Activated CD4-positive, alpha-beta T cell treated with anti-CD3 and anti-CD28 coated beads, Interleukin-2, Interleukin-6, amounts not matched to agents 100 ng/mL and 50 ng/mL, durations not matched to agents 16 hours and 8 hours (primary cell): ENCODE measurements at regions not wholly inside any gene's neighbourhood (a gene's known extent, or its start where the extent isn't known, plus 50 kb on each side); places are given as distances from the start of the nearest gene placed in this dataset.

ENCODE experiments used
- DNase-seq: peaks from one replicate; pipeline ENCODE4 v3.0.0-alpha.2; 2020

DNA sequence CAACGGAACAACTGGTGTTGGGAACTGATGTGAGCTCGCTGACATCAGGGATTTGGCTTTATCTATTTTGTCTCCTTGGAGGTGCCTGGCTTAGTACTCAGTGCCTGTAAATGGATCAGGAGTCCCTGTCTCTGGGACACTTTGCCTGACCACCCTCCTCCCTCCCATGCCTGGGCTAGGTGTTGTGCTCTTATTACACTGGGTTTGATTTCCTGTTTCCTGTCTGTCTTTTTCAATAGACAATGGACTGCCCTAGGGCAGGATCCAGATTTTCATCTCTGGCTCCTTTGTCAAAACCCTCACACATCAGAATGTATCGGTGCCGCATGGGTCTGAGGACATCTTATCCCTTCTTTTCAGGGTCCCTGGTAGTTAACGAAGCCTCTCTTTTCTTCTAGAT, 223.6 kb upstream of the ASIC2 start:
- no peak for DNase-seq

DNA sequence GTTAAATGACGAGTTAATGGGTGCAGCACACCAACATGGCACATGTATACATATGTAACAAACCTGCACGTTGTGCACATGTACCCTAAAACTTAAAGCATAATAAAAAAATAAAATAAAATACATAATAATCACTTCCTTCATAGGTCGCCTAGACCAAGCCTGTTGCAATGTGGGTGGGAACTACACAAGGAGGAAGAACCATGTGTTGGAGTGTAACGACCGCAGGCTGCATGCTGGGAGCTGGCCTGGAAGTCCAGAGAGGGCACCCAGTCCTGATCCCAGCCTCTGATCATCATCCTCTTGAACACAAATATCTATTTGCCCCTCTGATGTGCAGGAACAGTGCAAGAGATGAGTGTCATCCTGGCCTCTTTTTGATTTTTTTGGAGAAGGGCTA, 224.7 kb upstream of the ASIC2 start:
- DNase-seq: no peak

DNA sequence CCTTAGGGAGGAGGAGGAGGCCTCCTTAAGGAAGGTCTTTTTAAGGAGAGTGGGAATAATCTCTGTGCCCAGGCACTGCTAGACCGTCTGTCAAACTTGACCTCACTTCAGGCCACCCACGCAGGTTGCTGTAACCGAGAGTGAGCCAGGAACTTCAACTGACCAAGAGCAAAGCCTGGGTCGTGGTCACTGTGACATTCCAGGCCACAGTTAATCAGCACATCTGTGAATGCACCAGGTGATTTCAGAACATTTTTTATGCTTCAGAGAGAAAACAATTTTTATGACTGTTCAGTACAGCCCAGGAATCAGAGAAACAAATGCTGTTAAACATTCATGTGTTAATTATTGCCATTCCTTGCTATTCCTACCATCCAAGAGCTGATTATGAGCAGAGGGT, 226.6 kb upstream of the ASIC2 start:
- no peak for DNase-seq

DNA sequence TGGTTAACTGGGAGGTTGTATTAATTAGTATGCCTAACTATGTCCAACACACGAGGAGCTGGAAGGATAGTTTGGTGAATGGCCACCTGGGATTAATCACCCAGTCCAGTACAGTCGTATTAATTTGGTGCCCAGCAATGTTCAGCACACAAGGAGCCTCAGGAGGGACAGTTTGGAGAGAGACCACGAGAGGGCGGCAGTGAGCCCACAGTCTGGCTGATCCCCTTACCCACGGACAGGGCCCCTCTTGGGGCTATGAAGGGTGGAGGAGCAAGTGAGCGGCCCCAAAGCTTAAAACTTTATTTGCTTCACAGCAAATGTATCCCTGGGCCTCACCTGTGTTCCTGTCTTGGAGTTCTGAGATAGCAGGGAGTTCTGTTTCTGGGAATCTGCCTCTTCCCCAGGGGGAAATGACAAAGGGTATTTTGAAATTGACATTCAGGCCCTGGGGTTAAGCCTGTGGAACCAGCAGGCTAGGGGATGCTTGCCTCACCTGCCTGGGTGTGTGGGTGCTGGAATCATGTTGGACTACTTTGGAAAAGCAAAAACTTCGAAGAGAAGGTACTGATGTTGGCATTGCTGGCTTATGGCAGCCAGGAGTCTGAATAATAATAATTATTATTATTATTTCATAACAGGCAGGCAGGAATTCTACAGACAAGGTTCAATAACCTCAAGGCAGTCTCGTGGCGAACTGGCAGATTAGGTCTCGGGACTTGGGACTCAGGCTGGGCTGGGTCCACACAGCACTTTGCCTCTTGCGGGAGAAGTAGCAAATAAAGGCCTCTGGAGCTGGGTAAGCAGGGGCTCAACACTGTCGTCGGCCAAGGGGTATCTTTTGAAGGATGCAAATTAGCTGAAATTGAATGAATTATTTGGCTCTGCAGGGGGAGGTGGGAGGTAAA, 227.6 kb upstream of the ASIC2 start:
- DNase-seq: peak; percentile 66

DNA sequence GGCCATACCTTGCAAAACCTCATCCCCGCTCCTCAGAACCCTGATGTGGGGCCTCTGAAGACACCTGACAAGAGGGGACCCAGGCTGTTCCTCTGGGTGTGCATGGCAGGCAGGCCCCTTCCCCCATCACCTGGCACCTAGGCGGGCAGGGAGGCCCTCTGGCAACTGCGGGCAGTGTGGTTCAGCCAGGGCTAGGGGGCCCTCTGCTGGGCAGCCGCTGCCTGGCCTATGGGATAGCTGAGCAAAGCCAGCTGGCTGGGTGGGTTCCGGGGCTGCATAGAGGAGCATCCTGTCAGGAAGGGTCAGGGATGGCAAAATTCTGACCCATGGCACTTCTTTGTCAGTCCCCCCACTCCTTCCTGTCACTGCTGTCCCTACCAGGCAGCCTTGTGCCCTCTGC, 228.7 kb upstream of the ASIC2 start:
- DNase-seq: peak; percentile 7

DNA sequence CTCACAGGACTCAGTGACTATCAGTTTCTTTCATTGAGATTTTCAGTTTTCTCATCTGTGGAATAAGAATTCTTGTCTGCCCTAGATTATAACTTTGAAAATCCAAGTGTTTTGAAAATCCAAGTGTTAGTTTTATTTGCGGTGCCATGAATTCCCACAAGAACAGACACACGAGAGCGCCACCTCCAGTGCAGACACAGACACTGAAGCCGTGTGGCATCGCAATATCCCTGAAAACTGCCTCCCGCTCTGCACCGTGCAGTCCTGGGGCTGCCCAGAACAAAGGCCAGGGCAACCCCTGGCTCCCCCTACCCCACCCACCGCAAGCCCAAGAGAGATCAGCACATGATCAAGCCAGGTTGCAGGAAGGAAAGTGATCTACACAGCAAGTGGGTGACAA, 229.5 kb upstream of the ASIC2 start:
- DNase-seq: no peak

DNA sequence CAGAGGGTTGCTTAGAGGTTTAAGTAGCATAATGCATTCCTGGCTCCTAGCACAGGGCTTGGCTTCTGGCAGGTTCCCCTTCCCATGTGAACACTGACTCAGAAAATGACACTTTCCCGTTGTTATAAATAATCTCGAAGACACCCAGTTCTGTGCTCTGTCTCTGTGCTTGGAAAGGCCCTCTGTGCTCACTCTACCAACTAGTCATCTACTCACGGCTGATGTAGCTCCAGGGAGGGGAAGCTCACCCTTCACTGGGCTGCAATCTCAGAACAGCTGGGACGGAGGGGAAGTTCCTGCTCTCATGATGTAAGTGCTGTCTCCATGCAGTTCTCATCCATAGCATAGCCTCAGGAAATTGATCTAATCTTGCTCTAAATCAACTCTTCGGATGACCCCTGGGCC, 230.5 kb upstream of the ASIC2 start:
- no peak for DNase-seq

DNA sequence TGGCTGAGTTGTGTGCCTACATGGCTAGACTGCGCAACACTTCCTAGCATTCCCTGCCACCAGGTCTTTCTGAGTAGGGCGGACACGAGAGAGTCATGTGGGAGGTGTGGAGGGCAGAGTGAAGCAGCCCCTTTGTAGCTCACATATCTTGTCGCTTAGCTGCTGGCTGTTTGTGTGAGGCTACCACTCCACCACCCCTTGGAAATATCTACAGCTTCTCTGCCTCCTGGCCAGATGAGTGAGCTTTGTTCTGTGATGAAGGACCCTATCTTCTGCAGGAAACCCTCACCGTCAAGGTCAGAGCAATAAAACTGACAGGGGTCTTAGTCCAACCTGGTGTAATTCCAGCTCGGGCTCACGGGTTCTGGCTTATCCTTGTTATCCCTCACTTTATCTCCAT, 232.1 kb upstream of the ASIC2 start:
- DNase-seq: no peak

DNA sequence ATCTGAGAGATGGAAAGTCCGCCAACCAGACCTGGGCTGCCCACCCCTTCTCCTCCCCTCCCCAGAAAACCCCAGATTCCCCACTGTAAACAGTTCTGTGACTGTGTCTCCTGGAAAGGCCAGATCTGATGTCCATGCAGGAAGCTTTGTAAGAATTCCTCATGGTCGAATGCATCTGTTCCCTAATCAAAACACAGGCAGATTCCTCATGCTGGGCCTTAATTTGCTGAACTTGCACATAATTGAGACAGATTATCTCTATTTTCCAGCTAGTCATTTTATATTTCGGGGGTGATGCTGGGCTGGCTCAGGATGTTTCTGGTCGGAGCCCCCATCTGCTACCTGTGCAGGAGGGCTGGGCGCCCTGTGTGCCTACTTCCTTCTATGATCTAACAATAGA, 233.6 kb upstream of the ASIC2 start:
- DNase-seq: no peak

DNA sequence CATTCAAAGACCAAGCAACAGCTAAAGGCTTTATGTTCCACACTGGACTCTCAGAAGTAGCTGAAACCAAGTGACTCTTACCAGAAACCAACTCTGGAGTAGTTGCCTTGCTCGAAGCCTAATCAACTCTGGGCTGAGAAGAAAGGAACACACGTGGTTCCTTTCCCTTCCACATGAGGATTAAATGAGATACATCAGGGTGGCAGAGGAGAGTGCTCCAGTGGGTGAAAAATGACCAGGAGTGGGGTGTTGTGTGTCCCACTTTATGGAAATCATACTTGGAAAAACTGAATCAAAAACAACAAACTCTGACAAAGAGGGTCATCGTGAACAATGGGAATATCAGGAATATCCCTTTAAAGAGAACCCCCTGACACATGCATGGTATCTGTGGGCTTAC, 234.2 kb upstream of the ASIC2 start:
- DNase-seq: no peak

DNA sequence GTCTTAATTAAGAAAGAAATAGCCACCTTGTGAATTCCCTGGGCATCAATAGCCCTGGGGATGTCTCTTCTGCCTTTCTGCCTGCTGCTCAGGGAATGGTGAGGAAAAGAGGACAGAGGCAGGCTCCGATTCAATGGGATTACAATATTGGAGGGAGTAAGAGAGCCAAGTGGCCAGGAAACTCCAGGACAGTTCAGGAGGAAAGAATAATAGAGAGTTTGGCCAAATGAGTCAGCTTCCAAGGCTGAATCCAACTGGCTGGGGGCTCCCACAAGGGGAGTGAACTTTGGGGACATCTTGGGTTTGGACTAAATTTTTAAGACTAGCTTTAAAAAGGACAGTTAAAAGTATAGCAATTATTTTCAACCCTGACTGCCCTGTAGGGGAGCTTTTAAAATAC, 235.8 kb upstream of the ASIC2 start:
- no peak for DNase-seq

DNA sequence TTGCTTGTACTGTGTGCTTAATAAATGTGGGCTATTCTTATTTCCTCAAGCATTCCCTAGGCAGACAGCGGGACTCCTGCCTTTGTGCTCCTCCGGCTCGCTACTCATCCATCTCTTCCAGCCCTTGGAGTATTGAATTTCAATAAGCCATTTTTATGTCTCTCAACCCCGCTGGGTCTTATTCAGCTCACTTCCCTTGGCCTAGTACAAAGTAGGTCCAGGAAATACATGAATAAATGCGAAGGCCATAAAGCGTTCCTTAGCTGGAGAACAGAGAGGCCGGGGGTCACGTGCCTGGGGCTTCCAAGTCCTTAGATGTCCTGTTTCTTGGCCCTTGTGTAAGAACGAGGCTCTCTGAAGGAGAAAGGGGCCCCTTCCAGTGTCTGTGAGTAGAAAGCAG, 236.7 kb upstream of the ASIC2 start:
- DNase-seq: no peak

DNA sequence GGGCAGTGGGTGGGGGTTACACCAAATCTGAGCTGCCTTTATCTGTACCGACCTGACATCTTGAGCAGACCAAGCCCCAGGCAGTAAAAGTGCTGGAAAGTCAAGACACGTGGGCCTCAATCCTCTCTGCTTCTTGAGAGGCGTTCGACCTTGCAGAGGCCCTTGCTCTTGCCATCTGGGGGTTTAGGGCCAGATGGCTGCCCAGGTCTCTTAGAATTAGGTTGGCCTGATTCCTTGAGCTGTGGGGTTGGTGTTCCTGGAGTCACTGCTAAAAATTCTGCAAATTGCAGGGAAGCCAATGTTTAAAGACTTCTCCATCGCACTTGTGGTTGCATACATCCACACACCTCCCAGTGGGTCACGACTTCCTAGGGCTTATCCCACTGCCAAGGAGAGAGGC, 238.2 kb upstream of the ASIC2 start:
- no peak for DNase-seq

DNA sequence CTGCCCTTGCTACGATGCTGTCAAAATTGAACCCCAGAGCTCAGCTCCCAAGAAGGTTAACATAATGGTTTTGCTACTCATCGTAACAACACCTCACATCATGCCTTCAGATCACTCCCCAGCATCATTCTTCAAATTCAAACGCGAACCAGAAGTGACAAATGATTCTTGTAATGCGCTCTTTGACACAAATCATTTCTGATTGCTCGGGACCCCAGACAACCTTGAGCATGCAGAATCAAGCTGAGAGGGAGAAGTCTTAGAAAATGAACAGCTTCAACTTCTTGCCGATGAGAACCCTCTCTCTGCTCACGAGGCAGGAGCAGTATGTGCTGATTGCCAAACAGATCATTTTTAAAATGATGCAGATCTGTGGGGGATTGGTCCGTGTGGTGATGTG, 241.0 kb upstream of the ASIC2 start:
- DNase-seq: no peak

DNA sequence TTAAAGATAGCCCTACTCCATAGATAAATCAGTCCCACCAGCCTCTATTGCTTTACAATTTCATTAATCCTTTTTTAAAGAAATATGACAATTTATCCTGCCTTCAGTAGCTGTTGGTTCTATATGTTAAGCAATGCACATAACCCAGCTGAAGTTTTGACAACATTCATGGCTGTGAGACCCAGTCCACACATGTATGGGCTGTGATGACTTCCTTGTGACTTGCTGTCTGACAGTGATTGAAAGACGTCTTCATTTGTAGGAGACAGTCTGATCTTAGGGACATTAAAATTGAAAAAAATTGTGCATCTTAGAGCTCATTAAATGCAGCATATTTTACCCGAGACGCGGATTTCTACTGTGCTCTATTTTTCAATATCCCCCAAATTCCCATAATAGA, 252.0 kb upstream of the ASIC2 start:
- no peak for DNase-seq

DNA sequence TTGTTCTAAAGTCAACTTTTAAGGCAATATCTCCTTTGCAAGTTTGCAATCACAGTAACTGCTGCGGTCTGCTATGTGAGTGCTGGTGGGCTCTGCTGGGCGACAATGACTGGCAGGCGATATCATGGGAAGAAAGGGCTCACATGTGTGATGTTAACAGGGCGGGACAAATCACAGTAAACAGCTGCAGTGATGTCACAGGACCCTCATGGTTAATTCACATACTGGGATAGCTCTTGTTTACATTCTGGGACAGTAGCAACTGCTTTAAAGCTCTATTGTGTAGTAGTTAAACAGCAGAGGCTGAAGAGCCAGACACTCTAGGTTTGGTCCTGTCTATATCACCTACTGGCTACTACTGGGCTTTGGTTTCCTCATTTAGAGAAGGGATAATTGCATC, 257.2 kb upstream of the ASIC2 start:
- no peak for DNase-seq

DNA sequence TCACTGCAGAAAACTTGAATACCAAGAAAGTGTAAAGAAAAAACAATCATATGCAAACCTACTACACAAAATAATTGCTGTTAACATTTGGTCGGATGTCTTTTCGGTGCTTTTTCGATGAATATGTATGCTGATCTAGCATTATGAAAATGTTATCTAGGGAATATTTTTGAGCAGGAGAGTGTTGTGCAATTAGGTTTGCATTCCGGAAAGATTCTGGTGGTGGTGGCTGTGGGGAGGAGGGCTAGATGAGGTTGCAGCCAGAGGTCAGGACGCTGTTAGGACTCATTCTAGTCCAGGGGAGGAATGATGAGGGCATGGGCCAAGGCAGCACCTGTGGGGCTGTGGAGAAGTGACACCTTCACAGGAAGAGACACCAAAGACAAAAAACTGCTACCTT, 258.0 kb upstream of the ASIC2 start:
- no peak for DNase-seq

DNA sequence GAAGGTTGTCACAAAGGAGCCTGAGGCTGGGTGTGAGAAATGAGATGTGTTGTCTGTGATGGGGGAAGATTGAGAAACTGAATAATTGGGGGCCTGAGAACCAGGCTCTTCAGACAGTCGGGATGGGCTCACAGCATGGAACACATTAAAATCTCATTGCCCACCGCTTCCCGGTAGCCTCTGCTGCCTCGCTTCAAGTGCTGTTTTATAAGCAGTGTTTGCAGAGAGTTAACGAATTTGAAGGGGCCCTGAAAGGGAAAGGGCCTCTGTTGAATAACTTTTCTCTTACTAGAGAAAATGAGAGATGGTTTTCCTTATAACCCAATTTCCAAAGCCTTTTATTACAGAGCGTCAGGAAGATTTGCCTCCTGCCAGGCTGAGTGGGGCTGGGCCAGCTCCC, 258.8 kb upstream of the ASIC2 start:
- DNase-seq: no peak

DNA sequence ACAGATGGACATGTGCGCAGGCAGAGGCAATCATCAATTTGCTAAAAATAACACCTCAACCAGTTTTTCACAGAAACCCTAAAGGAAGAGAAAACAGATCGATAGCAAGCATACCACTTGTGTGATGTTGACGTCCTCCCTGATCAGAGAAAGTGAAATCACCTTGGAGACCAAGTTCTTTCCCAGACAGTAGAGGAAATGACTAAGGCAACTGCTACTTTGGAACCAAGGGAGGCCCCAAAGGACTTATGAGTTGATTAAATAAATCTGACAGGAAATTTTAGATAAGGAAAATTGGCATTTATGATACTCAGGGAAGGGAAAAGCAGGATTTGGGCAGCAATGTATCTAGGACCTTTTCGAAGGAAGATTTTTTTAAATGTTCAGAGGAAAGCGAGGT, 267.1 kb upstream of the ASIC2 start:
- no peak for DNase-seq

DNA sequence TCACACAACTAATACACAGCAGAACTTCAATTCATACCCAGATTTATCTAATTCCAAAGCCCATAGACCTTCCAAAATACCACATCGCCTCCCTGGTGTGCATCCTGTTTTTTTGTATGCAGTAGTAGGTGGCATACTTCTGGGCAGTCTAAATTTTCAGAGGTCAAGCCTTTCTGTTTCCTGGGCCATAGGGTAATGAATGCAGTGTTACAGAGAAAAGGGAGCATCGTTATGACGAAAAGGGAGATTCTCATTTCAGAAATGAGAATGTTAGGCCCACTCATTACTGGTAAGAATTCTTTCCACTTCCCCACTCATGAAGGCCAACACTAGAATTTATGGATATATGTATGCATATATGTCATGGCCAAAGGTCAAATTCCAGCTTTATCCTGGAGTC, 267.8 kb upstream of the ASIC2 start:
- DNase-seq: no peak

DNA sequence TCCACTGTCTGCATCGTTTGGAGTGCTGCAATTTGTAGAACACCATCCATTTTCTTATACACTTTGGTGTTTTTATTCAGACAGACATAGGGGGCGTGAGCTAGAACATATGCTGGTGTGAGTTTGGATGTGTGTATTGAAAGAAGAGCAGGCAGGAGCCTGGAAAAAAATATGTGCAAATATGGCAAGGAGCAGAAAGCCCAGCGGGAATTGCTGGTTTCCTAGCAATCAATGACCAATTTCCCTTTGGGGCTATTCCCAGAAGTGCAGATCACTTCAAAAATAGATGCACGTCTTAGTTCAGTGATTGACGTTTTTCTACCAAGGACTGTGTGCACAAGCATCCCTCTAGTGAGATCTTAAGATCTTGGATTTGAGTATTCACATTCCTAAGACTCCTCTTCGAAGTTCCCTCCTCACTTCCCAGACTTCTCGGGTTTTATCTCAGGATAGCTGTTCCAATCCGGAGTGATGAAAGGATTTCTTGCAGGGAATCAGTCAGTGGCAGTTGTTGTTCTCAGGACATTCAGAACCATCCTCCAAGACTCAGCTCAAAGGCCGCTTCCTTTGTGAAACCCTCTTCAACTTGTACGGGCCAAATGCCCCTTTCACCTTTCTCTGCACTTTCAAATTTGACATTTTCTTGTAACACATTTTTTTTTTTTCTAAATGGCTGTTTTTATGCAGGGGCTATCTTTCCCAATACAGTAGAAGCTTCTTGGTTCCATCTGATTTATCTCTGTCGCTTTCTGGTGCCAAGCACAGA, 268.7 kb upstream of the ASIC2 start:
- no peak for DNase-seq

DNA sequence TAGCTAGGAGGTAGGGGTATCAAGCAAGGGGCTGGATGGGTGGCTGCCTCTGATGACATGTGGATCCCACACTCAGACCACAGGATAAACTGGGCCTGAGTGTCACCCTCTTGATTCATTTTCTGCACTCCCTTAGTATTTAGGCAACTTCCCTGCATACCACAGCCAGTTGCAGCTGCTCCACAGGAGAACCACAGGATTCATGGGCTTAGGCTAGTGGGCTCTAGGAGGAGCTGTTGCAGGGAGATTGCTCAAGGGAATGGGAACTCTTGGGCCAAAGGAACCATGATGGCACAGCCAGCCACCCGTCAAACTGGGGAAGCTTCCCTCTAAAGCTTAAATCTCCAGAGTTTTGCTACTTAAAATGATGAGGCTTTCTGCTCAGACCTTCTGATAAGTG, 269.7 kb upstream of the ASIC2 start:
- no peak for DNase-seq

DNA sequence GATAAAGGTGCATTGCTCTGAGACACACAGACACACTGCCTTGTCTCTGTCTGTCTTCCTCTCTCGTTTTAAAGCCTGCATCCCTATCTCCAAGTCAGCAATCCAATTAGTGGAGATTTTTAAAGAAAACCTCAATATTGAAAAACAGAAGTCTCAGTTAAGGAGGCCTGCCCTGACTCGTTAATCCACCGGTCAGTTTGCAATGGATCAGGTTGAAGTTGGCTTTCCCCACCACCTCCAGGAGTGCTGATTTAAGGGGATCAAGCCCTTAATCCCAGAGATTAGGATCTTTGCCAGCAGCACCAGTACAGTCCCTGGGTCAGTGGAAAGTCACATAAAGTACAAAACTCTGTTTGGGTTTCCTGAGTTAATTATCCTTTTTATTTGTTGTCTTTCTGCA, 271.1 kb upstream of the ASIC2 start:
- no peak for DNase-seq

DNA sequence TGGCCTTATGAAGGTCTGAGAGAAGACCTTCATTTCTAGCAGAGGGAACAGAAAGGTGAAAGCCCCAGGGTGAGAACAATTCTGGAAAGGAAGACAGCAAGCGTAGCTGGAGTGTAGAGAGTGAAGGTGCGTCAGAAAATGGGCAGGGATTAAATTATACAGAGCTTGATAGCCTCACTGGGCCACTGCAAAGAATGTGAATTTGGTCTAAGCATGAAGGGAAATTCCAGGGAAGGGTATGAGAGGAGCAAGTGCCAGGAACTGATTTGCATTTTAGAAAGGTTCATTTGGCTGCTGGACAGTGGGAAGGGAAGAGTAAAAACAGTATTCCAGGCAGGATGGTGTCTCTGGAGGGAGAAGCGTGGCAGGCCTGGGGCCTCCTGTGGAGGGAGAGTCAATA, 274.1 kb upstream of the ASIC2 start:
- no peak for DNase-seq

DNA sequence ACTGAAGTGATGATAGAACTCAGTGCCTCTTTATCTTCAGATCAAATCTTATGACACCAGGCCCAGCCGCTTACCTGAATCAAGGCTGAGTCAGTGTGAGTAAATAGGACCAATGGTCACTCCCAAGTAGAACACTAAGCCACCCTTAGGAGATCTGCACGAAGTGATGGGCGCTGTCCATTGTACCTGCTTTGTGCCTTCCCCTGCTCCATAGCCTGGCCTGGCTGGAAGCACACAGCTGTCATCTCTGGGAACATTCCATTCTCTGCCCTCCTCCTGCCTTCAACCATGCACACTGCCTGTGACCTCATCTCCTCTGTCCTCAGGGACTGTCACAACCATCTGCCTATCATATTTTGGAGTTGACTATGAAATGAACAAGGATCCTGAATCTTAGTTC, 279.5 kb upstream of the ASIC2 start:
- no peak for DNase-seq
